Inferior parietal cortex (tissue), 1 donor: ENCODE measurements at regions not wholly inside any gene's neighbourhood (a gene's known extent, or its start where the extent isn't known, plus 50 kb on each side); places are given as distances from the start of the nearest gene placed in this dataset.

ENCODE experiments used
- DNase-seq: peaks from one replicate; pipeline ENCODE4 v3.0.0-alpha.2; 2016; ENCODE audit errors: extremely low spot score

- DNase-seq: no peak
These were observed 420.9 kb upstream of the ST6GAL2 start for GRCh38 chr2:107306881-107307280.

- DNase-seq: no peak
These were observed 422.9 kb upstream of the ST6GAL2 start for GRCh38 chr2:107308835-107309234.

GRCh38 chr2:107312240-107312639 is 426.3 kb upstream of the ST6GAL2 start:
- no peak for DNase-seq

- no peak for DNase-seq
These were observed 427.3 kb upstream of the ST6GAL2 start for GRCh38 chr2:107313316-107313715.

- DNase-seq: no peak
These were observed 434.9 kb upstream of the ST6GAL2 start for GRCh38 chr2:107320881-107321280.

GRCh38 chr2:107322416-107322815 is 436.4 kb upstream of the ST6GAL2 start:
- no peak for DNase-seq

GRCh38 chr2:107323946-107324565 is 438.1 kb upstream of the ST6GAL2 start:
- DNase-seq: no peak

- DNase-seq: peak; percentile 48
These were observed 440.2 kb upstream of the ST6GAL2 start for GRCh38 chr2:107325981-107326786.

GRCh38 chr2:107334306-107334705 is 448.3 kb upstream of the ST6GAL2 start:
- DNase-seq: no peak

- DNase-seq: no peak
These were observed 450.6 kb upstream of the ST6GAL2 start for GRCh38 chr2:107336526-107336925.

GRCh38 chr2:107337209-107337898 is 451.4 kb upstream of the ST6GAL2 start:
- DNase-seq: no peak

GRCh38 chr2:107338059-107338458 is 452.1 kb upstream of the ST6GAL2 start:
- DNase-seq: no peak

- no peak for DNase-seq
These were observed 452.6 kb upstream of the ST6GAL2 start for GRCh38 chr2:107338571-107338970.

- no peak for DNase-seq
These were observed 455.0 kb upstream of the ST6GAL2 start for GRCh38 chr2:107340955-107341354.

- no peak for DNase-seq
These were observed 463.4 kb upstream of the ST6GAL2 start for GRCh38 chr2:107349329-107349728.

- DNase-seq: no peak
These were observed 468.2 kb upstream of the ST6GAL2 start for GRCh38 chr2:107354175-107354574.

- DNase-seq: no peak
These were observed 468.3 kb upstream of the RGPD4 start for GRCh38 chr2:107358362-107358761.

- DNase-seq: no peak
These were observed 467.7 kb upstream of the RGPD4 start for GRCh38 chr2:107359021-107359420.

- peak; percentile 5 for DNase-seq
These were observed 464.8 kb upstream of the RGPD4 start for GRCh38 chr2:107361751-107362381.

GRCh38 chr2:107362993-107363392 is 463.7 kb upstream of the RGPD4 start:
- DNase-seq: no peak

GRCh38 chr2:107363806-107364205 is 462.9 kb upstream of the RGPD4 start:
- DNase-seq: no peak

- no peak for DNase-seq
These were observed 462.2 kb upstream of the RGPD4 start for GRCh38 chr2:107364361-107364950.
